ENCODE measurements at regions not wholly inside any gene's neighbourhood (a gene's known extent, or its start where the extent isn't known, plus 50 kb on each side); places are given as distances from the start of the nearest gene placed in this dataset.

GRCh38 chr22:47817380-47817779, 1054.9 kb downstream of the TBC1D22A start:
- no peak for DNase-seq
- H3K9me1 ChIP-seq (ENCODE audit: insufficient read depth, low read length), result no peaks in the 10 kb centered on the region
- H4K5ac ChIP-seq (ENCODE audit: low read depth, low read length), result no peak overlapping the region
- no peak overlapping the region for H3K56ac ChIP-seq (ENCODE audit: extremely low read depth, insufficient read depth, low read length)
- H3K36me3 ChIP-seq (ENCODE audit: control insufficient read depth, insufficient read depth, low read length), result no peaks in the 10 kb centered on the region
- H3K9ac ChIP-seq (ENCODE audit: low read depth, low read length), result no peak overlapping the region
- no peaks in the 10 kb centered on the region for H3K27me3 ChIP-seq (ENCODE audit: control insufficient read depth, insufficient read depth, low read length)
- H3K9me3 ChIP-seq (ENCODE audit: control insufficient read depth, insufficient read depth, low read length), result peaks cover 46% of the 10 kb centered on the region
- no peak overlapping the region for H2BK5ac ChIP-seq (ENCODE audit: low read depth, low read length, poor library complexity, severe bottlenecking)
- no peak for TF ChIP-seq POLR2A (IDR thresholded peaks at IDR 0.05; ENCODE audit: low read depth, low read length)
- no peak for TF ChIP-seq RCOR1 (IDR thresholded peaks at IDR 0.05; ENCODE audit: insufficient replicate concordance, low read length)
- no peak for TF ChIP-seq MAZ (IDR thresholded peaks at IDR 0.05; ENCODE audit: borderline replicate concordance, low read depth, low read length)
- TF ChIP-seq SMC3 (IDR thresholded peaks at IDR 0.05; ENCODE audit: low read depth, low read length), result no peak
- TF ChIP-seq FOS (IDR thresholded peaks at IDR 0.05; ENCODE audit: low read depth, low read length), result no peak
- TF ChIP-seq BHLHE40 (IDR thresholded peaks at IDR 0.05; ENCODE audit: low read depth, low read length), result no peak
- no peak for TF ChIP-seq CTCF (conservative IDR thresholded peaks at IDR 0.05; ENCODE audit: low read depth, low read length)
- no peak for TF ChIP-seq NFE2L2 (IDR thresholded peaks at IDR 0.05; ENCODE audit: low read depth, low read length)
- no peak for TF ChIP-seq CEBPB (IDR thresholded peaks at IDR 0.05; ENCODE audit: low read depth, low read length)
- no peak for TF ChIP-seq MAFK (IDR thresholded peaks at IDR 0.05; ENCODE audit: low read depth, low read length)
- no peak for TF ChIP-seq RFX5 (IDR thresholded peaks at IDR 0.05; ENCODE audit: low read depth, low read length)
- TF ChIP-seq ELK1 (IDR thresholded peaks at IDR 0.05; ENCODE audit: borderline replicate concordance, low read depth, low read length), result no peak
- TF ChIP-seq MXI1 (IDR thresholded peaks at IDR 0.05; ENCODE audit: borderline replicate concordance, low read depth, low read length), result no peak
- no CpG with 5 or more reads among the region's 5 CpGs for WGBS, 2 experiments (ENCODE audit: extremely low coverage in 2 of 2, insufficient read length in 1 of 2)
- no peak overlapping the region for H2AK5ac ChIP-seq (ENCODE audit: low read depth, low read length)
- no peak overlapping the region for H3K27ac ChIP-seq (ENCODE audit: insufficient read depth, low read length)
- no peak overlapping the region for H3K4ac ChIP-seq (ENCODE audit: low read depth, low read length)
- no TSS peak for BruUV-seq (replicated peaks)
- H2BK120ac ChIP-seq (ENCODE audit: low read depth, low read length), result no peak overlapping the region
- H4K8ac ChIP-seq (ENCODE audit: low read depth in 2 of 2, low read length in 2 of 2), result no peak overlapping the region
- H4K20me1 ChIP-seq (ENCODE audit: insufficient read depth, low read length), result no peaks in the 10 kb centered on the region
- no peak overlapping the region for H3K4me2 ChIP-seq (ENCODE audit: low read depth, low read length)
- no peak overlapping the region for H3K18ac ChIP-seq (ENCODE audit: low read depth, low read length)
- ChIA-PET CTCF (no interaction called here), POLR2A (ENCODE audit: unreplicated experiment) (no interaction called here)
- dilution Hi-C loops (cut with HindIII; ENCODE audit: low sequenced_read_pairs, unreplicated experiment), result no loop called here
- H4K91ac ChIP-seq (ENCODE audit: insufficient read depth, low read depth, low read length), result no peak overlapping the region
- H3K4me3 ChIP-seq (ENCODE audit: insufficient read depth, low read depth, low read length), result no peak overlapping the region
- no peak overlapping the region for H3K23ac ChIP-seq (ENCODE audit: low read depth, low read length)
- no peak overlapping the region for H2AK9ac ChIP-seq (replicated peaks; ENCODE audit: low read depth, low read length, poor library complexity)
- intact Hi-C loops (cut with micrococcal nuclease), result no loop called here
- in situ Hi-C loops (cut with MboI; ENCODE audit: low sequenced_read_pairs), result no loop called here
- H2AFZ ChIP-seq (replicated peaks; ENCODE audit: low read length, poor library complexity), result no peak overlapping the region
- no peak for ATAC-seq (ENCODE audit: low read depth)
- H3K79me1 ChIP-seq (ENCODE audit: low read depth in 1 of 2, low read length in 2 of 2), result no peaks in the 10 kb centered on the region
- no peak overlapping the region for H3K14ac ChIP-seq (replicated peaks; ENCODE audit: low read depth, low read length)
- no peak overlapping the region for H2BK15ac ChIP-seq (ENCODE audit: low read depth, low read length)
- H2BK20ac ChIP-seq (ENCODE audit: low read depth, low read length), result no peak overlapping the region
- H3K4me1 ChIP-seq (ENCODE audit: control insufficient read depth, insufficient read depth, low read length), result no peaks in the 10 kb centered on the region

All from IMR-90 (cell line).